Esophagus muscularis mucosa (tissue), 4 donors: ENCODE measurements at regions not wholly inside any gene's neighbourhood (a gene's known extent, or its start where the extent isn't known, plus 50 kb on each side); places are given as distances from the start of the nearest gene placed in this dataset.

Experiments
- DNase-seq: peaks from one replicate; pipeline ENCODE4 v3.0.0-alpha.2; 2017; ENCODE audit errors: extremely low spot score
- H3K27ac ChIP-seq, 4 donors: fragments of 200-600 bp; sonication (generic); replicated peaks in 1 of 4; 1 replicate in 3 of 4; 2 replicates in 1 of 4; pipeline ENCODE4 v1.5.1; 2016 to 2019; ENCODE audit warnings: mild to moderate bottlenecking in 1 of 4
- H3K27me3 ChIP-seq, 4 donors: fragments of 200-600 bp; sonication (generic); one replicate each; pipeline versions ENCODE4 v1.5.1 to v1.6.0; 2016 to 2019
- H3K36me3 ChIP-seq, 4 donors: fragments of 200-600 bp; sonication (generic); one replicate each; pipeline ENCODE4 v1.5.1; 2016 to 2019
- H3K4me1 ChIP-seq, 4 donors: fragments of 200-600 bp; sonication (generic); one replicate each; pipeline ENCODE4 v1.5.1; 2016 to 2019
- H3K4me3 ChIP-seq, 4 donors: fragments of 200-600 bp; sonication (generic); 1 replicate in 2 of 4; 2 replicates in 2 of 4; pipeline ENCODE4 v1.5.1; 2016 to 2019; ENCODE audit warnings: mild to moderate bottlenecking in 4 of 4, moderate library complexity in 1 of 4
- H3K9me3 ChIP-seq, 4 donors: fragments of 200-600 bp; sonication (generic); 1 replicate in 3 of 4; 2 replicates in 1 of 4; pipeline ENCODE4 v1.5.1; 2016 to 2019
- CTCF ChIP-seq, 3 experiments: fragments of 200-600 bp in 2 of 3; fragments of 450-650 bp in 1 of 3; sonication (generic) in 2 of 3; IDR thresholded peaks; one replicate each; pipeline ENCODE4 v1.5.1; 2017 to 2019; ENCODE audit warnings: antibody characterized with exemption in 3 of 3, mild to moderate bottlenecking in 2 of 3, moderate library complexity in 1 of 3
- EP300 ChIP-seq: sonication (generic); formaldehyde crosslinking; IDR thresholded peaks from one replicate; pipeline ENCODE4 v1.6.1; 2017; ENCODE audit warnings: antibody characterized with exemption
- POLR2A ChIP-seq: fragments of 450-650 bp; IDR thresholded peaks from one replicate; pipeline ENCODE4 v1.6.1; 2017; ENCODE audit warnings: antibody characterized with exemption, moderate library complexity, mild to moderate bottlenecking, low read depth
- POLR2AphosphoS5 ChIP-seq, 2 donors: sonication (generic); formaldehyde crosslinking; IDR thresholded peaks; one replicate each; pipeline ENCODE4 v1.6.1; 2017; ENCODE audit warnings: antibody characterized with exemption in 2 of 2
- WGBS: methylation state at CpG from one replicate; pipeline ENCODE4 v1.1.5; 2018; 5-methylcytosine and 5-hydroxymethylcytosine counted together
- intact Hi-C: fragments of 100-400 bp; cut with DNase I; formaldehyde crosslinking; loops from one replicate; pipeline ENCODE4 v1.15.1; 2023

GRCh38 chr21:22927469-22927868, 1929.3 kb downstream of the NCAM2 start:
- intact Hi-C loops = no loop called here
- H3K9me3 ChIP-seq = no peaks in the 10 kb centered on the region
- H3K27me3 ChIP-seq = no peaks in the 10 kb centered on the region
- 71% methylated on average over 2 of the region's 2 CpGs for WGBS
- no peak for DNase-seq
- TF ChIP-seq EP300 (no peak), POLR2A (no peak), CTCF (IDR thresholded peaks at IDR 0.05) (no peak), POLR2AphosphoS5 (IDR thresholded peaks at IDR 0.05) (no peak)
- H3K27ac ChIP-seq = no peak overlapping the region
- H3K36me3 ChIP-seq = no peaks in the 10 kb centered on the region
- no peak overlapping the region for H3K4me3 ChIP-seq
- no peaks in the 10 kb centered on the region for H3K4me1 ChIP-seq

GRCh38 chr21:22941779-22942490, 1943.7 kb downstream of the NCAM2 start:
- no peaks in the 10 kb centered on the region for H3K36me3 ChIP-seq
- no peaks in the 10 kb centered on the region for H3K9me3 ChIP-seq
- TF ChIP-seq POLR2AphosphoS5 (IDR thresholded peaks at IDR 0.05) (no peak), POLR2A (no peak), EP300 (no peak), CTCF (IDR thresholded peaks at IDR 0.05) (no peak)
- no peak overlapping the region for H3K27ac ChIP-seq
- intact Hi-C loops = no loop called here
- no peaks in the 10 kb centered on the region for H3K27me3 ChIP-seq
- no peak overlapping the region for H3K4me3 ChIP-seq
- H3K4me1 ChIP-seq = no peaks in the 10 kb centered on the region
- no peak for DNase-seq
- WGBS = 55% methylated on average over 4 of the region's 4 CpGs

- TF ChIP-seq EP300 (no peak), POLR2AphosphoS5 (IDR thresholded peaks at IDR 0.05) (no peak), POLR2A (no peak), CTCF (IDR thresholded peaks at IDR 0.05) (no peak)
- intact Hi-C loops = no loop called here
- Histone ChIP-seq H3K36me3 (no peaks in the 10 kb centered on the region), H3K4me3 (no peak overlapping the region), H3K9me3 (no peaks in the 10 kb centered on the region), H3K27me3 (no peaks in the 10 kb centered on the region), H3K27ac (no peak overlapping the region), H3K4me1 (no peaks in the 10 kb centered on the region)
- DNase-seq = no peak
Measured at GRCh38 chr21:22955559-22955958, 1957.3 kb downstream of the NCAM2 start.

- DNase-seq = no peak
- WGBS = 69% methylated on average over 5 of the region's 5 CpGs
- Histone ChIP-seq H3K36me3 (no peaks in the 10 kb centered on the region), H3K9me3 (no peaks in the 10 kb centered on the region), H3K27ac (no peak overlapping the region), H3K4me1 (no peaks in the 10 kb centered on the region), H3K27me3 (no peaks in the 10 kb centered on the region), H3K4me3 (no peak overlapping the region)
- TF ChIP-seq POLR2A (no peak), CTCF (IDR thresholded peaks at IDR 0.05) (no peak), POLR2AphosphoS5 (IDR thresholded peaks at IDR 0.05) (no peak), EP300 (no peak)
- intact Hi-C loops = no loop called here
Measured at GRCh38 chr21:22961258-22961657, 1963.0 kb downstream of the NCAM2 start.
